ENCODE measurements at regions not wholly inside any gene's neighbourhood (a gene's known extent, or its start where the extent isn't known, plus 50 kb on each side); places are given as distances from the start of the nearest gene placed in this dataset.

GRCh38 chr2:19748073-19748375 lies 153.8 kb downstream of the TTC32 start:
- no peak overlapping the region for H2AFZ ChIP-seq
- 0 out of 2 replicates have a peak, but pooled peaks cover 6% of the 10 kb centered on the region for H3K4me1 ChIP-seq (ENCODE audit: insufficient read depth)
- no peaks in the 10 kb centered on the region for H3K79me2 ChIP-seq (ENCODE audit: insufficient read depth)
- TF ChIP-seq EZH2 (IDR thresholded peaks at IDR 0.05; ENCODE audit: insufficient read depth, poor library complexity, severe bottlenecking) (no peak), EZH2phosphoT487 (IDR thresholded peaks at IDR 0.05; ENCODE audit: insufficient read depth, low read depth) (no peak)
- no peak overlapping the region for H3K4me3 ChIP-seq
- H3K27ac ChIP-seq = no peak overlapping the region
- no peaks in the 10 kb centered on the region for H3F3A ChIP-seq (ENCODE audit: insufficient read depth)
- in situ Hi-C loops (cut with MboI) = no loop called here
- no peak overlapping the region for H3K4me2 ChIP-seq (ENCODE audit: unreplicated experiment)
- no peaks in the 10 kb centered on the region for H3K9me3 ChIP-seq (ENCODE audit: low read depth)
- no peak for DNase-seq
- 67 to 81% methylated on average over 6 of the region's 6 CpGs for WGBS, 2 experiments (ENCODE audit: low coverage in 1 of 2, low lambda C conversion rate in 2 of 2, missing lambda C conversion rate in 2 of 2)
- no peaks in the 10 kb centered on the region for H3K9me2 ChIP-seq (ENCODE audit: insufficient read depth)
- H4K20me1 ChIP-seq (ENCODE audit: insufficient read depth) = no peaks in the 10 kb centered on the region
- no peaks in the 10 kb centered on the region for H3K27me3 ChIP-seq (replicated peaks; ENCODE audit: insufficient read depth)
- no peak overlapping the region for H3K9ac ChIP-seq
- H3K36me3 ChIP-seq (ENCODE audit: low read depth) = no peaks in the 10 kb centered on the region

DNA sequence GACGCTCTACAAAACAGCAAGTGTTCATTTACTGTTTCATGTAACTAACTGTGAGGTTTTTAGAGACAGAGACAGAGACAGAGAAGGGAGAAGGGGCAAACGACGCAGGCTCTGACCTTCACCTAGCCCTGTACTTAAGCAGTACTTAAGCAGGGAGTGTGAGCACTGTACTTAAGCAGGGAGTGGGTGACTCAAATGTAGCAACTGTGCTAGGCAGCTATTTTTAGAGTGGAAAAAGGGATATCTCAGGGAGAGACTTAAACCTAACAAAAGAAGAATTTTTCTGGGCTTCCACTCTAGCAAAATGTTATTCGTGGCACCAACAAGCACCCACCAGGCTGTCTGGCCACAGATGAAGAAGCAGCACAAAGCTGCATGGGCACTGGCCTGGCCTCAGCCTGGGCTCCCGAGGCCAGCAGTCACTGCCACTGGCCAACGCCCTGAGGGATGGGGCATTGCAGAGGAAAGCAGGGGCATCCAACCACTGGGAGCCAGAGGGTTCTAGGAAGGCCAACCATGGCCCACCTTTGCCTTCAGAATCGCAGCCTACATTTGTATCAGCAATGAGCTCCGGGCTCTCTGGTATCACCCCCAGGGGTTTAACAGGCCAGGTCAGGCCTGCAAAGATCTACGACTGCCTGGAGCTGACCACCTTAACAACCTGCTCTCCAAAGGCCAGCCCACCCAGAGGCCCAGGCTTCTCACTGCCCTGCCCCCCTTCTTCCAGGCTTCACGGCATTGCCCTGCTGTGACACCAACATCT lies 154.3 kb downstream of the TTC32 start:
- WGBS, 2 experiments (ENCODE audit: low coverage in 1 of 2, low lambda C conversion rate in 2 of 2, missing lambda C conversion rate in 2 of 2) = 81 to 85% methylated on average over 10 of the region's 10 CpGs
- TF ChIP-seq EZH2phosphoT487 (IDR thresholded peaks at IDR 0.05; ENCODE audit: insufficient read depth, low read depth) (no peak), EZH2 (IDR thresholded peaks at IDR 0.05; ENCODE audit: insufficient read depth, poor library complexity, severe bottlenecking) (no peak)
- H2AFZ ChIP-seq = no peak overlapping the region

GRCh38 chr2:19746611-19747309 lies 155.0 kb downstream of the TTC32 start:
- Histone ChIP-seq H3K79me2 (ENCODE audit: insufficient read depth) (no peaks in the 10 kb centered on the region), H3K9me3 (ENCODE audit: low read depth) (no peaks in the 10 kb centered on the region), H2AFZ (no peak overlapping the region), H4K20me1 (ENCODE audit: insufficient read depth) (no peaks in the 10 kb centered on the region), H3K4me3 (no peak overlapping the region), H3K4me2 (ENCODE audit: unreplicated experiment) (no peak overlapping the region), H3K27ac (no peak overlapping the region), H3K36me3 (ENCODE audit: low read depth) (no peaks in the 10 kb centered on the region), H3K9ac (no peak overlapping the region), H3K4me1 (ENCODE audit: insufficient read depth) (0 out of 2 replicates have a peak, but pooled peaks cover 6% of the 10 kb centered on the region), H3F3A (ENCODE audit: insufficient read depth) (no peaks in the 10 kb centered on the region), H3K9me2 (ENCODE audit: insufficient read depth) (no peaks in the 10 kb centered on the region), H3K27me3 (replicated peaks; ENCODE audit: insufficient read depth) (no peaks in the 10 kb centered on the region)
- peak; percentile 28 for DNase-seq
- 77 to 78% methylated on average over 13 of the region's 13 CpGs for WGBS, 2 experiments (ENCODE audit: low coverage in 1 of 2, low lambda C conversion rate in 2 of 2, missing lambda C conversion rate in 2 of 2)
- in situ Hi-C loops (cut with MboI) = no loop called here
- TF ChIP-seq EZH2 (IDR thresholded peaks at IDR 0.05; ENCODE audit: insufficient read depth, poor library complexity, severe bottlenecking) = no peak
- TF ChIP-seq EZH2phosphoT487 (IDR thresholded peaks at IDR 0.05; ENCODE audit: insufficient read depth, low read depth) = no peak

More for the DNA sequence above, 154.3 kb downstream of the TTC32 start:
- H3K27ac ChIP-seq = no peak overlapping the region
- H3K36me3 ChIP-seq (ENCODE audit: low read depth) = no peaks in the 10 kb centered on the region
- H3K27me3 ChIP-seq (replicated peaks; ENCODE audit: insufficient read depth) = no peaks in the 10 kb centered on the region
- no peak overlapping the region for H3K4me2 ChIP-seq (ENCODE audit: unreplicated experiment)
- in situ Hi-C loops (cut with MboI) = no loop called here
- H3K4me3 ChIP-seq = no peak overlapping the region
- H4K20me1 ChIP-seq (ENCODE audit: insufficient read depth) = no peaks in the 10 kb centered on the region
- H3K79me2 ChIP-seq (ENCODE audit: insufficient read depth) = no peaks in the 10 kb centered on the region
- H3K9me2 ChIP-seq (ENCODE audit: insufficient read depth) = no peaks in the 10 kb centered on the region
- peak; percentile 76 for DNase-seq
- no peaks in the 10 kb centered on the region for H3K9me3 ChIP-seq (ENCODE audit: low read depth)
- no peaks in the 10 kb centered on the region for H3F3A ChIP-seq (ENCODE audit: insufficient read depth)
- H3K4me1 ChIP-seq (ENCODE audit: insufficient read depth) = 0 out of 2 replicates have a peak, but pooled peaks cover 6% of the 10 kb centered on the region
- no peak overlapping the region for H3K9ac ChIP-seq

GRCh38 chr2:19746137-19746600 lies 155.6 kb downstream of the TTC32 start:
- in situ Hi-C loops (cut with MboI) = no loop called here
- WGBS, 2 experiments (ENCODE audit: low coverage in 1 of 2, low lambda C conversion rate in 2 of 2, missing lambda C conversion rate in 2 of 2) = 90% methylated on average over 8 of the region's 8 CpGs
- TF ChIP-seq EZH2phosphoT487 (IDR thresholded peaks at IDR 0.05; ENCODE audit: insufficient read depth, low read depth) (no peak), EZH2 (IDR thresholded peaks at IDR 0.05; ENCODE audit: insufficient read depth, poor library complexity, severe bottlenecking) (no peak)

More at GRCh38 chr2:19746137-19746600, 155.6 kb downstream of the TTC32 start:
- Histone ChIP-seq H3K4me2 (ENCODE audit: unreplicated experiment) (no peak overlapping the region), H2AFZ (no peak overlapping the region), H3K79me2 (ENCODE audit: insufficient read depth) (no peaks in the 10 kb centered on the region), H3K9ac (no peak overlapping the region), H3K27ac (no peak overlapping the region), H3K9me2 (ENCODE audit: insufficient read depth) (no peaks in the 10 kb centered on the region), H3K27me3 (replicated peaks; ENCODE audit: insufficient read depth) (no peaks in the 10 kb centered on the region), H3K36me3 (ENCODE audit: low read depth) (no peaks in the 10 kb centered on the region), H3K4me3 (no peak overlapping the region), H3F3A (ENCODE audit: insufficient read depth) (no peaks in the 10 kb centered on the region), H3K9me3 (ENCODE audit: low read depth) (no peaks in the 10 kb centered on the region), H4K20me1 (ENCODE audit: insufficient read depth) (no peaks in the 10 kb centered on the region), H3K4me1 (ENCODE audit: insufficient read depth) (0 out of 2 replicates have a peak, but pooled peaks cover 6% of the 10 kb centered on the region)
- DNase-seq = no peak
